Endodermal cell (in vitro differentiated cells): ENCODE measurements at regions not wholly inside any gene's neighbourhood (a gene's known extent, or its start where the extent isn't known, plus 50 kb on each side); places are given as distances from the start of the nearest gene placed in this dataset.

ENCODE experiments used
- DNase-seq: peaks from one replicate; pipeline ENCODE4 v3.0.0-alpha.2; 2017
- H3K27ac ChIP-seq: 2 replicates; pipeline ENCODE4 v1.5.1; 2013; ENCODE audit warnings: mild to moderate bottlenecking, low read depth, low read length, moderate library complexity
- H3K27me3 ChIP-seq: 2 replicates; pipeline ENCODE4 v1.6.1; 2013; ENCODE audit warnings: mild to moderate bottlenecking, low read length, moderate library complexity; ENCODE audit not compliant: insufficient read depth, control insufficient read depth, poor library complexity, severe bottlenecking
- H3K36me3 ChIP-seq: 2 replicates; pipeline ENCODE4 v1.7.0; 2013; ENCODE audit warnings: mild to moderate bottlenecking, low read length, moderate library complexity; ENCODE audit not compliant: control insufficient read depth, insufficient read depth
- H3K4me1 ChIP-seq: one replicate; pipeline ENCODE4 v1.7.0; 2013; ENCODE audit warnings: low read length; ENCODE audit not compliant: control insufficient read depth, insufficient read depth
- H3K4me3 ChIP-seq: 2 replicates; pipeline ENCODE4 v1.5.1; 2013; ENCODE audit warnings: mild to moderate bottlenecking, low read length, moderate library complexity
- H3K9ac ChIP-seq: 2 replicates; pipeline ENCODE4 v1.6.1; 2013; ENCODE audit warnings: mild to moderate bottlenecking, low read length, moderate library complexity; ENCODE audit not compliant: poor library complexity, severe bottlenecking; ENCODE audit errors: extremely low read depth
- H3K9me3 ChIP-seq: 2 replicates; pipeline ENCODE4 v1.6.1; 2013; ENCODE audit warnings: mild to moderate bottlenecking, low read length, moderate library complexity; ENCODE audit not compliant: control insufficient read depth
- H3K27ac Mint-ChIP-seq: 2 replicates; pipeline ENCODE4 v1.8.0; 2020; ENCODE audit warnings: mixed read lengths
- H3K27me3 Mint-ChIP-seq: 2 replicates; pipeline ENCODE4 v1.8.0; 2021; ENCODE audit warnings: mild to moderate bottlenecking, mixed read lengths; ENCODE audit not compliant: insufficient read depth
- H3K36me3 Mint-ChIP-seq: 2 replicates; pipeline ENCODE4 v1.8.0; 2020; ENCODE audit warnings: low read depth, mixed read lengths
- H3K4me1 Mint-ChIP-seq: 2 replicates; pipeline ENCODE4 v1.8.0; 2020; ENCODE audit warnings: mixed read lengths
- H3K4me3 Mint-ChIP-seq: 2 replicates; pipeline ENCODE4 v1.8.0; 2020; ENCODE audit warnings: mild to moderate bottlenecking, moderate library complexity, mixed read lengths
- H3K9me3 Mint-ChIP-seq: 2 replicates; pipeline ENCODE4 v1.8.0; 2020; ENCODE audit warnings: mild to moderate bottlenecking, mixed read lengths
- WGBS, 2 experiments: methylation state at CpG; one replicate each; pipeline versions ENCODE4 v1.1.5 to v1.1.7; 2013; ENCODE audit warnings: missing lambda C conversion rate in 2 of 2, mixed read lengths in 1 of 2; ENCODE audit not compliant: insufficient coverage in 1 of 2, insufficient read length in 1 of 2; 5-methylcytosine and 5-hydroxymethylcytosine counted together
- TF ChIP-seq, protein P1 (sequence below): fragments of 200-600 bp; sonication (generic); conservative IDR thresholded peaks from 2 replicates; pipeline ENCODE4 v1.5.0; 2021; ENCODE audit warnings: antibody characterized with exemption, mild to moderate bottlenecking

DNA sequence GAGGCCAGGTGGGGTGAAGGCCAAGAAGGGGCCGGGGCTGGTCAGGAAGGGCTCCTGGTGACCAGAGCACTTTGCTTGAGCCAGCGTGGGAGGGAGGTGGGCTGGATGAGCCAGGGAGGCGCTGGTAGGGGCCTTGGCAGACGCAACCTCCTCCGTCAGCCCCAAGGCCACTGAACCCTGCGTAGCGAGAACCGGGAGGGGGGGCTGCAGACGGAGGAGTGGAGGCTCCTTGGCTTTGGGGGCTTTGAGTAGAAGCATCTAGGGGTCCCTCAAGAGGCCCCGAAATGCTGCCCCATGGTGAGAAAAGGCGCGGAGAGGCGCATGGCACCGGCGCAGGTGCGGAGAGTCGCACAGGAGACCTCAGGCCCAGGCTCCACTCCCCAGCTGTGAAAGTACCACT is 1888.0 kb upstream of the CDH9 start:
- Mint-ChIP-seq H3K36me3 (no peaks in the 10 kb centered on the region), H3K4me3 (no peak overlapping the region), H3K9me3 (peaks cover 35% of the 10 kb centered on the region)

DNA sequence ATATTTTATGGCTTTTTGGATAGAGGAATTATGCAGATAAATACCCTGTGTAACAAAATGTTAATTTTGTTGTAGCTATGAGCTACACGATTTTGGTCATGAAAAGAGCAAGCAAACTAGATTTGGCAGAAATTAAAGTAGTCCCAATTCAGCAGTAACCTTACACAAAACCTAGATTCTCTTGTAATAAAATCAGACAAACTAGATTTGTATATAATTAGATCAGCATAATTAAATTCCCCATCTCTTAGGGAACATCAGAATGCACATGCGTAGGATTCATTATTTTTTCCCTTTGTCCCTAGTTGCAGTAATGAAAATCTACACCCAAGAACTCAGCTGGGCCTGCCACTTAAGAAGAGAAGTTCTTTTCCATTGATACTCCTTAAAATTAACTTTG is 1879.2 kb upstream of the CDH9 start:
- Histone ChIP-seq H3K36me3 (no peaks in the 10 kb centered on the region), H3K27ac (no peak overlapping the region), H3K4me3 (no peak overlapping the region), H3K9me3 (no peaks in the 10 kb centered on the region), H3K9ac (no peak overlapping the region), H3K27me3 (no peaks in the 10 kb centered on the region), H3K4me1 (no peaks in the 10 kb centered on the region)
- Mint-ChIP-seq H3K27ac (no peak overlapping the region), H3K36me3 (no peaks in the 10 kb centered on the region), H3K27me3 (no peaks in the 10 kb centered on the region), H3K4me3 (no peak overlapping the region), H3K9me3 (no peaks in the 10 kb centered on the region), H3K4me1 (no peaks in the 10 kb centered on the region)
- DNase-seq = no peak
- WGBS, 2 experiments = 89 to 98% methylated on average over 1 to 2 of the region's 2 CpGs
- TF ChIP-seq, protein P1, sequence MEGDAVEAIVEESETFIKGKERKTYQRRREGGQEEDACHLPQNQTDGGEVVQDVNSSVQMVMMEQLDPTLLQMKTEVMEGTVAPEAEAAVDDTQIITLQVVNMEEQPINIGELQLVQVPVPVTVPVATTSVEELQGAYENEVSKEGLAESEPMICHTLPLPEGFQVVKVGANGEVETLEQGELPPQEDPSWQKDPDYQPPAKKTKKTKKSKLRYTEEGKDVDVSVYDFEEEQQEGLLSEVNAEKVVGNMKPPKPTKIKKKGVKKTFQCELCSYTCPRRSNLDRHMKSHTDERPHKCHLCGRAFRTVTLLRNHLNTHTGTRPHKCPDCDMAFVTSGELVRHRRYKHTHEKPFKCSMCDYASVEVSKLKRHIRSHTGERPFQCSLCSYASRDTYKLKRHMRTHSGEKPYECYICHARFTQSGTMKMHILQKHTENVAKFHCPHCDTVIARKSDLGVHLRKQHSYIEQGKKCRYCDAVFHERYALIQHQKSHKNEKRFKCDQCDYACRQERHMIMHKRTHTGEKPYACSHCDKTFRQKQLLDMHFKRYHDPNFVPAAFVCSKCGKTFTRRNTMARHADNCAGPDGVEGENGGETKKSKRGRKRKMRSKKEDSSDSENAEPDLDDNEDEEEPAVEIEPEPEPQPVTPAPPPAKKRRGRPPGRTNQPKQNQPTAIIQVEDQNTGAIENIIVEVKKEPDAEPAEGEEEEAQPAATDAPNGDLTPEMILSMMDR = no peak

More for the DNA sequence above, 1888.0 kb upstream of the CDH9 start:
- Mint-ChIP-seq H3K27ac (no peak overlapping the region), H3K27me3 (no peaks in the 10 kb centered on the region), H3K4me1 (no peaks in the 10 kb centered on the region)
- no peak overlapping the region for H3K4me3 ChIP-seq
- no peaks in the 10 kb centered on the region for H3K4me1 ChIP-seq
- TF ChIP-seq, protein P1 = no peak
- H3K36me3 ChIP-seq = no peaks in the 10 kb centered on the region
- H3K9me3 ChIP-seq = peaks cover 6% of the 10 kb centered on the region
- no peaks in the 10 kb centered on the region for H3K27me3 ChIP-seq
- WGBS, 2 experiments = 96 to 99% methylated on average over 11 to 17 of the region's 17 CpGs
- no peak for DNase-seq
- H3K9ac ChIP-seq = no peak overlapping the region
- no peak overlapping the region for H3K27ac ChIP-seq

DNA sequence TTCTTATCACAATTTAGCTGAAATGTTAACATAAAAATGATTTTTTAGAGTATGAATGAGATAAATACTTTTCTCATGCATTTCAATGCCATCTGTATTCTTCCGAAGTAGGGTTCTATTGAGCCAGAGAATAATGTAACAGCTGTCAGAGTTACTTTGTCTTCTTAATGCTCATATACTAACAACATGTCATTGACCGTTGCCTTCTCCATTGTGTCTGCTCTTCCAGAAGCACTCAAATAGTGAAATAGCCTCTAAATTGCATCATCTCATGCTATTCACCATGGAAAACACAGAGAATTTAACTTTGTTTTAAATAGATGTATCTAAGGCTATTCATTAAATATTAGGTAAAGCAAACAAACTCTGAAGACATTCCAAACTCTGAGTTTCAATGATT is 1875.9 kb upstream of the CDH9 start:
- Mint-ChIP-seq H3K27ac (no peak overlapping the region), H3K4me3 (no peak overlapping the region), H3K36me3 (no peaks in the 10 kb centered on the region), H3K4me1 (no peaks in the 10 kb centered on the region), H3K27me3 (no peaks in the 10 kb centered on the region), H3K9me3 (no peaks in the 10 kb centered on the region)
- no peak for DNase-seq
- Histone ChIP-seq H3K27ac (no peak overlapping the region), H3K4me1 (no peaks in the 10 kb centered on the region), H3K27me3 (no peaks in the 10 kb centered on the region), H3K36me3 (no peaks in the 10 kb centered on the region), H3K9ac (no peak overlapping the region), H3K9me3 (no peaks in the 10 kb centered on the region), H3K4me3 (no peak overlapping the region)
- TF ChIP-seq, protein P1 = no peak
- WGBS, 2 experiments = 80 to 94% methylated on average over 2 of the region's 2 CpGs
